ENCODE measurements at regions not wholly inside any gene's neighbourhood (a gene's known extent, or its start where the extent isn't known, plus 50 kb on each side); places are given as distances from the start of the nearest gene placed in this dataset.
"Not testable (repeated sequence)": the region's sequence is repeated elsewhere in the genome, so short reads cannot be mapped to it uniquely, and the experiment has no call there.

GRCh38 chr10:9052767-9053166 lies 998.3 kb downstream of the GATA3 start:
- Histone ChIP-seq H3K27ac (no peak overlapping the region), H3K27me3 (no peaks in the 10 kb centered on the region), H3K4me1 (no peaks in the 10 kb centered on the region), H3K36me3 (no peaks in the 10 kb centered on the region), H3K4me3 (no peak overlapping the region), H3K9me3 (no peaks in the 10 kb centered on the region)
- TF ChIP-seq CTCF (IDR thresholded peaks at IDR 0.05) (no peak), POLR2A (IDR thresholded peaks at IDR 0.05) (no peak)
- no peak for DNase-seq

- no peaks in the 10 kb centered on the region for H3K9me3 ChIP-seq
- H3K27me3 ChIP-seq = no peaks in the 10 kb centered on the region
- TF ChIP-seq CTCF (IDR thresholded peaks at IDR 0.05) (no peak), POLR2A (IDR thresholded peaks at IDR 0.05) (no peak)
- H3K4me1 ChIP-seq = no peaks in the 10 kb centered on the region
- H3K27ac ChIP-seq = no peak overlapping the region
- no peak for DNase-seq
- H3K36me3 ChIP-seq = no peaks in the 10 kb centered on the region
- H3K4me3 ChIP-seq = no peak overlapping the region
These were observed 1002.0 kb downstream of the GATA3 start for GRCh38 chr10:9056521-9056920.

GRCh38 chr10:9057293-9057692 lies 1002.8 kb downstream of the GATA3 start:
- not testable (repeated sequence) for H3K36me3 ChIP-seq, H3K27me3 ChIP-seq, H3K27ac ChIP-seq, H3K4me3 ChIP-seq, H3K9me3 ChIP-seq, DNase-seq, H3K4me1 ChIP-seq

- no peak overlapping the region for H3K27ac ChIP-seq
- no peaks in the 10 kb centered on the region for H3K36me3 ChIP-seq
- H3K27me3 ChIP-seq = no peaks in the 10 kb centered on the region
- H3K9me3 ChIP-seq = no peaks in the 10 kb centered on the region
- DNase-seq = no peak
- no peak for TF ChIP-seq POLR2A (IDR thresholded peaks at IDR 0.05)
- no peak for TF ChIP-seq CTCF (IDR thresholded peaks at IDR 0.05)
- H3K4me3 ChIP-seq = no peak overlapping the region
- no peaks in the 10 kb centered on the region for H3K4me1 ChIP-seq
These were observed 1005.8 kb downstream of the GATA3 start for GRCh38 chr10:9060314-9060713.

- Histone ChIP-seq H3K36me3 (no peaks in the 10 kb centered on the region), H3K4me1 (no peaks in the 10 kb centered on the region), H3K27me3 (no peaks in the 10 kb centered on the region), H3K4me3 (no peak overlapping the region), H3K9me3 (no peaks in the 10 kb centered on the region), H3K27ac (no peak overlapping the region)
- DNase-seq = no peak
- TF ChIP-seq POLR2A (IDR thresholded peaks at IDR 0.05) (no peak), CTCF (IDR thresholded peaks at IDR 0.05) (no peak)
These were observed 1007.4 kb downstream of the GATA3 start for GRCh38 chr10:9061871-9062270.

GRCh38 chr10:9066152-9066551 lies 1011.7 kb downstream of the GATA3 start:
- no peaks in the 10 kb centered on the region for H3K4me1 ChIP-seq
- TF ChIP-seq CTCF (IDR thresholded peaks at IDR 0.05) (no peak), POLR2A (IDR thresholded peaks at IDR 0.05) (no peak)
- H3K9me3 ChIP-seq = no peaks in the 10 kb centered on the region
- H3K4me3 ChIP-seq = no peak overlapping the region
- no peaks in the 10 kb centered on the region for H3K36me3 ChIP-seq
- H3K27ac ChIP-seq = no peak overlapping the region
- no peaks in the 10 kb centered on the region for H3K27me3 ChIP-seq
- no peak for DNase-seq
